Activated CD8-positive, alpha-beta memory T cell treated with anti-CD3 and anti-CD28 coated beads for 4 hours (primary cell): ENCODE measurements at regions not wholly inside any gene's neighbourhood (a gene's known extent, or its start where the extent isn't known, plus 50 kb on each side); places are given as distances from the start of the nearest gene placed in this dataset.

Experiments used
- DNase-seq, 2 donors: peaks; one replicate each; pipeline ENCODE4 v3.0.0-alpha.2; 2020; ENCODE audit warnings: low read depth in 2 of 2

- DNase-seq: no peak
These were observed 538.0 kb downstream of the UTRN start for GRCh38 chr6:144823131-144823530.

- no peak for DNase-seq
These were observed 538.9 kb downstream of the UTRN start for GRCh38 chr6:144824018-144824417.

GRCh38 chr6:144834426-144835038 is 549.4 kb downstream of the UTRN start:
- no peak for DNase-seq

GRCh38 chr6:144835322-144835973 is 550.3 kb downstream of the UTRN start:
- no peak for DNase-seq

GRCh38 chr6:144840619-144841018 is 555.5 kb downstream of the UTRN start:
- DNase-seq: no peak

- no peak for DNase-seq
These were observed 558.6 kb downstream of the UTRN start for GRCh38 chr6:144843701-144844100.

GRCh38 chr6:144844596-144844995 is 559.5 kb downstream of the UTRN start:
- no peak for DNase-seq

GRCh38 chr6:144845186-144845585 is 560.1 kb downstream of the UTRN start:
- no peak for DNase-seq

- no peak for DNase-seq
These were observed 562.8 kb downstream of the UTRN start for GRCh38 chr6:144847916-144848315.

GRCh38 chr6:144849920-144850319 is 564.8 kb downstream of the UTRN start:
- DNase-seq: no peak

- DNase-seq: no peak
These were observed 568.5 kb downstream of the UTRN start for GRCh38 chr6:144853603-144854002.

- DNase-seq: no peak
These were observed 569.5 kb downstream of the UTRN start for GRCh38 chr6:144854654-144855053.

- DNase-seq: no peak
These were observed 570.2 kb downstream of the UTRN start for GRCh38 chr6:144855375-144855774.

- no peak for DNase-seq
These were observed 570.8 kb downstream of the UTRN start for GRCh38 chr6:144855812-144856531.

GRCh38 chr6:144856622-144857021 is 571.5 kb downstream of the UTRN start:
- DNase-seq: no peak

- DNase-seq: no peak
These were observed 572.0 kb downstream of the UTRN start for GRCh38 chr6:144857086-144857485.

- no peak for DNase-seq
These were observed 577.6 kb downstream of the UTRN start for GRCh38 chr6:144862769-144863168.

GRCh38 chr6:144867761-144868160 is 582.6 kb downstream of the UTRN start:
- no peak for DNase-seq

GRCh38 chr6:144870782-144871181 is 585.6 kb downstream of the UTRN start:
- no peak for DNase-seq

GRCh38 chr6:144873623-144874378 is 588.7 kb downstream of the UTRN start:
- no peak for DNase-seq

- DNase-seq: no peak
These were observed 591.6 kb downstream of the UTRN start for GRCh38 chr6:144876689-144877088.

- DNase-seq: no peak
These were observed 592.0 kb downstream of the UTRN start for GRCh38 chr6:144877118-144877517.
